Endothelial cell of umbilical vein (primary cell): ENCODE measurements at regions not wholly inside any gene's neighbourhood (a gene's known extent, or its start where the extent isn't known, plus 50 kb on each side); places are given as distances from the start of the nearest gene placed in this dataset.

Experiments
- BruUV-seq: library from RNA; stranded (reverse); fragments of 400-500 nt; replicated peaks from 2 replicates; lab custom pipeline; 2021; lab: Mats Ljungman, UMichigan
- CTCF ChIA-PET: fragments of 300-600, 350-600 bp; sonication (Branson Sonifier 250); formaldehyde crosslinking; loops from one replicate; lab custom pipeline; 2021; ENCODE audit warnings: antibody characterized with exemption, inconsistent platforms; lab: Charles Lee
- POLR2A ChIA-PET: fragments of 300-600, 350-600 bp; sonication (Branson Sonifier 250); formaldehyde crosslinking; loops from one replicate; lab custom pipeline; 2021; ENCODE audit warnings: antibody characterized with exemption, inconsistent platforms; lab: Charles Lee
- DNase-seq: peaks from one replicate; pipeline ENCODE4 v3.0.0-alpha.2; 2011; ENCODE audit warnings: low read depth, low spot score
- FAIRE-seq: peaks from 2 replicates; lab custom pipeline; 2011; peaks lifted over from hg19 to GRCh38; lab: Jason Lieb, UNC
- H2AFZ ChIP-seq: 2 replicates; pipeline ENCODE4 v1.6.0; 2012; ENCODE audit warnings: low read depth, low read length, control low read depth, inconsistent platforms
- H3K27ac ChIP-seq: 2 replicates; pipeline ENCODE4 v1.5.1; 2011; ENCODE audit warnings: low read depth, mild to moderate bottlenecking, control low read depth, low read length, moderate library complexity; ENCODE audit not compliant: insufficient read depth
- H3K27me3 ChIP-seq, 2 experiments: 2 replicates each; pipeline versions ENCODE4 v1.6.0 to v1.6.1; 2011; ENCODE audit warnings: low read length in 2 of 2, mixed read lengths in 1 of 2; ENCODE audit not compliant: control insufficient read depth in 2 of 2, insufficient read depth in 2 of 2
- H3K36me3 ChIP-seq, 2 experiments: 2 replicates in 1 of 2; 3 replicates in 1 of 2; pipeline ENCODE4 v1.5.1; 2011; ENCODE audit warnings: low read length in 2 of 2, mild to moderate bottlenecking in 1 of 2, moderate library complexity in 1 of 2; ENCODE audit not compliant: control insufficient read depth in 2 of 2, insufficient read depth in 2 of 2; ENCODE audit errors: extremely low read depth in 1 of 2
- H3K4me1 ChIP-seq: 3 replicates; pipeline ENCODE4 v1.5.1; 2011; ENCODE audit warnings: mild to moderate bottlenecking, low read length; ENCODE audit not compliant: control insufficient read depth, insufficient read depth; ENCODE audit errors: extremely low read depth
- H3K4me2 ChIP-seq: 2 replicates; pipeline ENCODE4 v1.6.1; 2011; ENCODE audit warnings: low read length, control low read depth, mixed read lengths; ENCODE audit not compliant: insufficient read depth
- H3K4me3 ChIP-seq, 3 experiments: fragments of 200-600 bp in 1 of 3; sonication (generic), shearing (Covaris generic) in 1 of 3; replicated peaks in 1 of 3; 2 replicates each; pipeline ENCODE4 v1.5.1; 2011 to 2016; ENCODE audit warnings: control low read depth in 3 of 3, low read length in 3 of 3, mild to moderate bottlenecking in 2 of 3, inconsistent platforms in 1 of 3, low read depth in 1 of 3, moderate library complexity in 1 of 3; ENCODE audit not compliant: insufficient read depth in 1 of 3
- H3K79me2 ChIP-seq: 2 replicates; pipeline ENCODE4 v1.6.0; 2012; ENCODE audit warnings: low read length, inconsistent platforms; ENCODE audit not compliant: control insufficient read depth, insufficient read depth
- H3K9ac ChIP-seq: replicated peaks from 2 replicates; pipeline ENCODE3; 2011; ENCODE audit warnings: low read length, control low read depth; ENCODE audit not compliant: insufficient read depth; ENCODE audit errors: extremely low read depth
- H3K9me1 ChIP-seq: replicated peaks from 3 replicates; pipeline ENCODE4 v1.6.0; 2011; ENCODE audit warnings: mild to moderate bottlenecking, low read length; ENCODE audit not compliant: control insufficient read depth, insufficient read depth; ENCODE audit errors: extremely low read depth
- H3K9me3 ChIP-seq: replicated peaks from 2 replicates; pipeline ENCODE4 v1.5.1; 2012; ENCODE audit warnings: low read length, inconsistent platforms; ENCODE audit not compliant: control insufficient read depth, insufficient read depth
- H4K20me1 ChIP-seq: replicated peaks from 2 replicates; pipeline ENCODE3; 2011; ENCODE audit warnings: mild to moderate bottlenecking, low read length; ENCODE audit not compliant: control insufficient read depth, insufficient read depth; ENCODE audit errors: extremely low read depth
- CTCF ChIP-seq, 2 donors: IDR thresholded peaks; 1 replicate in 1 of 2; 2 replicates in 1 of 2; pipeline ENCODE4 v1.5.1; 2011; ENCODE audit warnings: low read length in 2 of 2, mild to moderate bottlenecking in 2 of 2, moderate library complexity in 2 of 2, control low read depth in 1 of 2, inconsistent platforms in 1 of 2, low read depth in 1 of 2; ENCODE audit not compliant: insufficient read depth in 1 of 2; ENCODE audit errors: extremely low read depth in 1 of 2
- EZH2 ChIP-seq: IDR thresholded peaks from 2 replicates; pipeline ENCODE4 v1.6.1; 2012; ENCODE audit warnings: borderline replicate concordance, low read depth, mild to moderate bottlenecking, moderate library complexity, low read length, inconsistent platforms; ENCODE audit not compliant: severe bottlenecking
- FOS ChIP-seq: IDR thresholded peaks from 2 replicates; pipeline ENCODE4 v1.6.1; 2011; ENCODE audit warnings: mild to moderate bottlenecking, low read length, moderate library complexity, borderline replicate concordance; ENCODE audit not compliant: insufficient read depth
- GATA2 ChIP-seq: IDR thresholded peaks from 2 replicates; pipeline ENCODE4 v1.7.0; 2011; ENCODE audit warnings: low read depth, mild to moderate bottlenecking, moderate library complexity, mixed read lengths, low read length; ENCODE audit not compliant: insufficient read length, insufficient read depth
- JUN ChIP-seq: IDR thresholded peaks from 2 replicates; pipeline ENCODE4 v1.6.1; 2011; ENCODE audit warnings: borderline replicate concordance, low read depth; ENCODE audit not compliant: insufficient read length, insufficient read depth
- MAX ChIP-seq: IDR thresholded peaks from 2 replicates; pipeline ENCODE4 v1.6.1; 2011; ENCODE audit not compliant: insufficient read depth, insufficient read length
- MYC ChIP-seq: IDR thresholded peaks from one replicate; pipeline ENCODE4 v1.6.1; 2011; ENCODE audit warnings: mild to moderate bottlenecking, low read depth, low read length
- POLR2A ChIP-seq: IDR thresholded peaks from 2 replicates; pipeline ENCODE4 v1.6.1; 2012; ENCODE audit warnings: low read depth, mild to moderate bottlenecking, control low read depth, low read length
- POLR2AphosphoS5 ChIP-seq: IDR thresholded peaks from 2 replicates; pipeline ENCODE4 v1.6.1; 2012; ENCODE audit warnings: low read depth, mild to moderate bottlenecking, control low read depth, low read length, moderate library complexity; ENCODE audit not compliant: insufficient read depth
- dilution Hi-C: fragments of 300-500 bp; cut with MboI; formaldehyde crosslinking; loops from one replicate; pipeline ENCODE4 v1.15.0; 2019; ENCODE audit warnings: low sequenced_read_pairs; ENCODE audit not compliant: extremely low pct_ligation_motif_present
- intact Hi-C: fragments of 100-400 bp; cut with micrococcal nuclease; formaldehyde crosslinking; loops from one replicate; pipeline ENCODE4 v1.10.0; 2022

- no TSS peak for BruUV-seq
- FAIRE-seq (no peak), DNase-seq (no peak)
- dilution Hi-C loops (no loop called here), intact Hi-C loops (no loop called here)
- Histone ChIP-seq H3K27me3 (no peaks in the 10 kb centered on the region), H3K36me3 (no peaks in the 10 kb centered on the region), H3K9ac (no peak overlapping the region), H4K20me1 (no peaks in the 10 kb centered on the region), H3K9me1 (no peaks in the 10 kb centered on the region), H3K9me3 (peaks cover 2% of the 10 kb centered on the region), H2AFZ (no peak overlapping the region), H3K27ac (no peak overlapping the region), H3K79me2 (no peaks in the 10 kb centered on the region), H3K4me1 (no peaks in the 10 kb centered on the region), H3K4me3 (no peak overlapping the region), H3K4me2 (no peak overlapping the region)
- TF ChIP-seq GATA2 (no peak), FOS (no peak), MAX (no peak), POLR2AphosphoS5 (no peak), MYC (no peak), EZH2 (no peak), JUN (no peak), CTCF (IDR thresholded peaks at IDR 0.05; ENCODE audit: extremely low read depth in 1 of 2, insufficient read depth in 1 of 2, low read depth in 1 of 2, low read length in 2 of 2) (no peak), POLR2A (no peak)
- CTCF ChIA-PET, result no interaction called here
- POLR2A ChIA-PET, result no interaction called here
Measured at GRCh38 chr4:164483711-164484110, 270.2 kb upstream of the SMIM31 start.
